HCT116 (cell line): ENCODE measurements at regions not wholly inside any gene's neighbourhood (a gene's known extent, or its start where the extent isn't known, plus 50 kb on each side); places are given as distances from the start of the nearest gene placed in this dataset.

ENCODE experiments used
- ATAC-seq: fragments of 200-7000 bp; cut with Tn5 transposase; 2 replicates; pipeline ENCODE4 v1.9.1; 2020; ENCODE audit warnings: mild to moderate bottlenecking, moderate library complexity
- BruUV-seq: library from RNA; stranded (reverse); fragments of 400-500 nt; replicated peaks from 2 replicates; lab custom pipeline; 2021; lab: Mats Ljungman, UMichigan
- CTCF ChIA-PET: fragments of 300-600 bp; sonication (Branson Sonifier 250); formaldehyde crosslinking; loops from one replicate; lab custom pipeline; 2021; ENCODE audit warnings: antibody characterized with exemption; lab: Charles Lee
- POLR2A ChIA-PET: fragments of 300-600, 350-600 bp; sonication (Branson Sonifier 250); formaldehyde crosslinking; loops from one replicate; lab custom pipeline; 2021; ENCODE audit warnings: antibody characterized with exemption; lab: Charles Lee
- RAD21 ChIA-PET, 2 experiments: fragments of 300-600 bp; sonication (Branson Sonifier 250); formaldehyde crosslinking; loops; one replicate each; lab custom pipeline; 2023; ENCODE audit warnings: low total read pairs in 2 of 2; ENCODE audit not compliant: uncharacterized antibody in 2 of 2, unreplicated experiment in 2 of 2, low non-redundant PET in 1 of 2; lab: Charles Lee
- DNase-seq: peaks from one replicate; pipeline ENCODE4 v3.0.0-alpha.2; 2010; ENCODE audit warnings: low read depth, low spot score
- H2AFZ ChIP-seq: fragments of 200-600 bp; shearing (Covaris generic), sonication (generic); 2 replicates; pipeline ENCODE4 v1.6.1; 2017; ENCODE audit warnings: low read depth, mixed run types, mixed read lengths, antibody characterized with exemption, low read length; ENCODE audit not compliant: poor library complexity, severe bottlenecking
- H3K27ac ChIP-seq: 2 replicates; pipeline ENCODE4 v1.5.1; 2012; ENCODE audit warnings: low read depth, low read length
- H3K27me3 ChIP-seq: fragments of 200-600 bp; sonication (generic); 2 replicates; pipeline ENCODE4 v1.6.1; 2016; ENCODE audit warnings: mixed run types, low read length, mixed read lengths; ENCODE audit not compliant: insufficient read depth
- H3K36me3 ChIP-seq, 2 experiments: fragments of 200-500 bp in 1 of 2; fragments of 200-600 bp in 1 of 2; sonication (Bioruptor generic) in 1 of 2; sonication (generic) in 1 of 2; 2 replicates each; pipeline versions ENCODE4 v1.5.1 to v1.6.1; 2014 to 2016; ENCODE audit warnings: low read length in 2 of 2, inconsistent platforms in 1 of 2, mixed read lengths in 1 of 2, mixed run types in 1 of 2; ENCODE audit not compliant: insufficient read depth in 2 of 2, control insufficient read depth in 1 of 2
- H3K4me1 ChIP-seq, 2 experiments: fragments of 200-600 bp in 1 of 2; sonication (generic) in 1 of 2; 2 replicates each; pipeline versions ENCODE4 v1.5.1 to v1.6.1; 2012 to 2017; ENCODE audit warnings: low read length in 2 of 2, inconsistent platforms in 1 of 2, mild to moderate bottlenecking in 1 of 2, mixed read lengths in 1 of 2, mixed run types in 1 of 2, moderate library complexity in 1 of 2; ENCODE audit not compliant: insufficient read depth in 2 of 2, control insufficient read depth in 1 of 2
- H3K4me2 ChIP-seq: fragments of 200-600 bp; sonication (generic); 2 replicates; pipeline ENCODE4 v1.6.1; 2017; ENCODE audit warnings: mixed run types, low read length, mixed read lengths
- H3K4me3 ChIP-seq, 2 experiments: fragments of 200-600 bp in 1 of 2; sonication (generic) in 1 of 2; replicated peaks in 1 of 2; 2 replicates each; pipeline ENCODE4 v1.5.1; 2011 to 2016; ENCODE audit warnings: low read length in 2 of 2, control low read depth in 1 of 2, low read depth in 1 of 2, mild to moderate bottlenecking in 1 of 2, mixed read lengths in 1 of 2, mixed run types in 1 of 2
- H3K79me2 ChIP-seq: fragments of 200-600 bp; sonication (generic); 2 replicates; pipeline ENCODE4 v1.6.1; 2017; ENCODE audit warnings: mild to moderate bottlenecking, mixed run types, low read length, moderate library complexity, mixed read lengths; ENCODE audit not compliant: insufficient read depth
- H3K9ac ChIP-seq: fragments of 200-600 bp; sonication (generic); 2 replicates; pipeline ENCODE4 v1.6.1; 2016; ENCODE audit warnings: low read length, mixed read lengths
- H3K9me2 ChIP-seq: fragments of 200-600 bp; sonication (generic), shearing (Covaris generic); 2 replicates; pipeline ENCODE4 v1.6.1; 2017; ENCODE audit warnings: mixed run types, mild to moderate bottlenecking, moderate library complexity; ENCODE audit not compliant: insufficient read depth
- H3K9me3 ChIP-seq, 2 experiments: fragments of 200-500 bp in 1 of 2; fragments of 200-600 bp in 1 of 2; sonication (Bioruptor generic) in 1 of 2; sonication (generic) in 1 of 2; 2 replicates each; pipeline ENCODE4 v1.6.1; 2014 to 2017; ENCODE audit warnings: low read length in 2 of 2, mixed read lengths in 2 of 2, inconsistent platforms in 1 of 2, low read depth in 1 of 2, mild to moderate bottlenecking in 1 of 2, mixed run types in 1 of 2, moderate library complexity in 1 of 2; ENCODE audit not compliant: control insufficient read depth in 1 of 2, insufficient read depth in 1 of 2
- H4K20me1 ChIP-seq: fragments of 200-600 bp; sonication (generic), shearing (Covaris generic); 2 replicates; pipeline ENCODE4 v1.6.1; 2017; ENCODE audit warnings: mixed run types, mild to moderate bottlenecking, moderate library complexity; ENCODE audit not compliant: insufficient read depth
- ELF1 ChIP-seq: IDR thresholded peaks from 2 replicates; pipeline ENCODE4 v1.6.1; 2012; ENCODE audit warnings: low read depth, borderline replicate concordance
- EZH2 ChIP-seq: fragments of 200-600 bp; sonication (generic); IDR thresholded peaks from 2 replicates; pipeline ENCODE4 v1.6.1; 2017; ENCODE audit warnings: antibody characterized with exemption, mixed run types
- EZH2phosphoT487 ChIP-seq: fragments of 200-600 bp; IDR thresholded peaks from 2 replicates; pipeline ENCODE4 v1.6.1; 2018; ENCODE audit warnings: antibody characterized with exemption, borderline replicate concordance
- JUND ChIP-seq: IDR thresholded peaks from 2 replicates; pipeline ENCODE4 v1.6.1; 2012
- POLR2A ChIP-seq: IDR thresholded peaks from 2 replicates; pipeline ENCODE4 v1.7.0; 2011; ENCODE audit warnings: borderline replicate concordance; ENCODE audit not compliant: insufficient read depth, insufficient read length; ENCODE audit errors: extremely low read depth
- RAD21 ChIP-seq: IDR thresholded peaks from 2 replicates; pipeline ENCODE4 v1.6.1; 2012; ENCODE audit warnings: low read depth, mild to moderate bottlenecking
- ZNF274 ChIP-seq: fragments of 200-500 bp; sonication (Bioruptor generic); IDR thresholded peaks from 2 replicates; pipeline ENCODE4 v1.6.1; 2014; ENCODE audit warnings: mild to moderate bottlenecking, low read depth, low read length, inconsistent platforms
- intact Hi-C: fragments of 100-400 bp; cut with micrococcal nuclease; formaldehyde crosslinking; loops from 2 replicates; pipeline ENCODE4 v1.10.0; 2022
- TF ChIP-seq, protein P1 (sequence below): IDR thresholded peaks from 2 replicates; pipeline ENCODE4 v1.6.1; 2011; ENCODE audit warnings: mild to moderate bottlenecking, low read length, moderate library complexity; ENCODE audit not compliant: insufficient replicate concordance; ENCODE audit errors: extremely low read depth
- TF ChIP-seq, protein P2 (sequence below), 3 experiments: fragments of 200-600 bp in 1 of 3; sonication (generic) in 1 of 3; IDR thresholded peaks in 2 of 3; conservative IDR thresholded peaks in 1 of 3; 2 replicates each; pipeline ENCODE4 v1.5.1; 2012 to 2017; ENCODE audit warnings: low read depth in 2 of 3, low read length in 2 of 3, antibody characterized with exemption in 1 of 3, borderline replicate concordance in 1 of 3, control low read depth in 1 of 3, mild to moderate bottlenecking in 1 of 3, mixed read lengths in 1 of 3, mixed run types in 1 of 3, moderate library complexity in 1 of 3; ENCODE audit not compliant: insufficient read depth in 1 of 3
- TF ChIP-seq, protein P3 (sequence below): IDR thresholded peaks from 2 replicates; pipeline ENCODE4 v1.6.1; 2012

DNA sequence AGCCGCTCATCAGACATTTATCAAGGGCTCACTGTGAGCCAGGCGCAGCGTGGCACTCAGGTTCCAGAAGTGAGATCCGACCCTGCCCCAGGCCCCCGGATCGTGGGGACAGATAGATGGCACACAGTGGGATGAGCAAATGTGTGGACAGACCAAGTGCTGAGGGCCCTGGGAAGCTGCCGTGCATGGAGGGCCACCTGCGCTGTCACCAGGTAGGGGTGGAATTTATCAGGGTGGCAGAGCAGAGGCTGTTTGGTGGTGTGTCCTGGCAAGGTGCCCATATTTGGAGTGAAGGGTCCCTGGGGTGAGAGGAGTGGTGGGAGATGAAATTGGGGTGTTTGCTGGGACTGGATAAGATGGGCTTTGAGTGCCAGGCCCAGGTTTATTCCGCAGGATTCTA lies 92.8 kb upstream of the HS6ST1 start:
- DNase-seq: no peak
- RAD21 ChIA-PET: no interaction called here
- no peaks in the 10 kb centered on the region for H3K36me3 ChIP-seq
- TF ChIP-seq, protein P1, sequence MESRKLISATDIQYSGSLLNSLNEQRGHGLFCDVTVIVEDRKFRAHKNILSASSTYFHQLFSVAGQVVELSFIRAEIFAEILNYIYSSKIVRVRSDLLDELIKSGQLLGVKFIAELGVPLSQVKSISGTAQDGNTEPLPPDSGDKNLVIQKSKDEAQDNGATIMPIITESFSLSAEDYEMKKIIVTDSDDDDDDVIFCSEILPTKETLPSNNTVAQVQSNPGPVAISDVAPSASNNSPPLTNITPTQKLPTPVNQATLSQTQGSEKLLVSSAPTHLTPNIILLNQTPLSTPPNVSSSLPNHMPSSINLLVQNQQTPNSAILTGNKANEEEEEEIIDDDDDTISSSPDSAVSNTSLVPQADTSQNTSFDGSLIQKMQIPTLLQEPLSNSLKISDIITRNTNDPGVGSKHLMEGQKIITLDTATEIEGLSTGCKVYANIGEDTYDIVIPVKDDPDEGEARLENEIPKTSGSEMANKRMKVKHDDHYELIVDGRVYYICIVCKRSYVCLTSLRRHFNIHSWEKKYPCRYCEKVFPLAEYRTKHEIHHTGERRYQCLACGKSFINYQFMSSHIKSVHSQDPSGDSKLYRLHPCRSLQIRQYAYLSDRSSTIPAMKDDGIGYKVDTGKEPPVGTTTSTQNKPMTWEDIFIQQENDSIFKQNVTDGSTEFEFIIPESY: no peak
- TF ChIP-seq POLR2A (no peak), JUND (no peak)
- TF ChIP-seq, all 23 proteins: peak for 0
- H3K4me1 ChIP-seq: no peaks in the 10 kb centered on the region; a peak in 1 of 4 replicates
- no peak overlapping the region for H3K27ac ChIP-seq
- ChIA-PET POLR2A (no interaction called here), CTCF (no interaction called here)
- no peak overlapping the region for H3K9ac ChIP-seq
- no peaks in the 10 kb centered on the region for H3K9me2 ChIP-seq
- ATAC-seq: no peak
- H3K4me2 ChIP-seq: no peak overlapping the region
- intact Hi-C loops: no loop called here
- H3K79me2 ChIP-seq: no peaks in the 10 kb centered on the region
- H3K4me3 ChIP-seq: no peak overlapping the region
- no peak overlapping the region for H2AFZ ChIP-seq
- no peaks in the 10 kb centered on the region for H3K9me3 ChIP-seq
- no TSS peak for BruUV-seq
- H3K27me3 ChIP-seq: no peaks in the 10 kb centered on the region
- no peaks in the 10 kb centered on the region for H4K20me1 ChIP-seq

DNA sequence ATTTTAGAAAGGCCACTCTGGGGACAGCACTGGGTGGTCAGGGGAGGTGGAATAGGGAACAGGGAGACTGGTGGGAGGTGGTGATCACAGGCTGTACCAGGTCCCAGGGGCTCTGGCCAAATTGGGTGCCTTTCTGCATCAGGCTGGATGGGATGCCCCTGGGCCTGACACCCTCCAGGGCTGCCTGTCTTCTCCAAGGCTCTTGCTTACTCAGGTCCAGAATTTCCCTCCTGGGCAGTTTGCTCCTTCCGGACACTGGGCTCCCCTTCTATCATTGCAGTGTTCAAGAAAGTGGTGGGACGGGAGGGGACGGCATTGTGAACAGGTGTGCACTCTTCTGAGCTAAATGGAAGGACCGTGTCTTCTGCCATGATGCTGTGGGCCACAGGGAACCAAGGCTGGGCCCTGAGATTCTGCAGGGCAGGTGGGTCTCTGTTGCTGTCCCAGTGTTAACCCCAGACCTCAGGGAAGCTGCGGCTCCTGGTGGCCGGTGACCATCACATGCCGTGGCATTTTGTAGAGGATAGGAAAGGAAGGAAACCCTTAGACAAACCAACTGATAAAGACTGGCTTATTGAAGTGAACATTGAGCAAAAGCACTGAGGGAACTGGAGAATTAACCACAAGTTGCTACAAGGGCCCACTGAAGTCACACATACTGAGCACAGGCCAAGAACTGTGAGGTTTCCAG lies 93.7 kb upstream of the HS6ST1 start:
- DNase-seq (no peak), ATAC-seq (no peak)
- H2AFZ ChIP-seq: no peak overlapping the region
- no peaks in the 10 kb centered on the region for H3K36me3 ChIP-seq
- no peaks in the 10 kb centered on the region; a peak in 1 of 4 replicates for H3K4me1 ChIP-seq
- ChIA-PET POLR2A (no interaction called here), CTCF (no interaction called here), RAD21 (no interaction called here)
- H3K27me3 ChIP-seq: no peaks in the 10 kb centered on the region
- H4K20me1 ChIP-seq: no peaks in the 10 kb centered on the region
- intact Hi-C loops: no loop called here
- TF ChIP-seq, protein P2, sequence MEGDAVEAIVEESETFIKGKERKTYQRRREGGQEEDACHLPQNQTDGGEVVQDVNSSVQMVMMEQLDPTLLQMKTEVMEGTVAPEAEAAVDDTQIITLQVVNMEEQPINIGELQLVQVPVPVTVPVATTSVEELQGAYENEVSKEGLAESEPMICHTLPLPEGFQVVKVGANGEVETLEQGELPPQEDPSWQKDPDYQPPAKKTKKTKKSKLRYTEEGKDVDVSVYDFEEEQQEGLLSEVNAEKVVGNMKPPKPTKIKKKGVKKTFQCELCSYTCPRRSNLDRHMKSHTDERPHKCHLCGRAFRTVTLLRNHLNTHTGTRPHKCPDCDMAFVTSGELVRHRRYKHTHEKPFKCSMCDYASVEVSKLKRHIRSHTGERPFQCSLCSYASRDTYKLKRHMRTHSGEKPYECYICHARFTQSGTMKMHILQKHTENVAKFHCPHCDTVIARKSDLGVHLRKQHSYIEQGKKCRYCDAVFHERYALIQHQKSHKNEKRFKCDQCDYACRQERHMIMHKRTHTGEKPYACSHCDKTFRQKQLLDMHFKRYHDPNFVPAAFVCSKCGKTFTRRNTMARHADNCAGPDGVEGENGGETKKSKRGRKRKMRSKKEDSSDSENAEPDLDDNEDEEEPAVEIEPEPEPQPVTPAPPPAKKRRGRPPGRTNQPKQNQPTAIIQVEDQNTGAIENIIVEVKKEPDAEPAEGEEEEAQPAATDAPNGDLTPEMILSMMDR (IDR thresholded peaks at IDR 0.05 in 2 of 3, conservative IDR thresholded peaks at IDR 0.05 in 1 of 3; ENCODE audit: borderline replicate concordance in 1 of 3, insufficient read depth in 1 of 3, low read depth in 2 of 3, low read length in 2 of 3): no peak
- TF ChIP-seq RAD21 (no peak), ZNF274 (no peak), EZH2 (no peak), EZH2phosphoT487 (no peak), ELF1 (no peak)
- TF ChIP-seq, protein P3, sequence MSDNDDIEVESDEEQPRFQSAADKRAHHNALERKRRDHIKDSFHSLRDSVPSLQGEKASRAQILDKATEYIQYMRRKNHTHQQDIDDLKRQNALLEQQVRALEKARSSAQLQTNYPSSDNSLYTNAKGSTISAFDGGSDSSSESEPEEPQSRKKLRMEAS: no peak
- no peak overlapping the region for H3K9ac ChIP-seq
- H3K9me2 ChIP-seq: no peaks in the 10 kb centered on the region
- no peak overlapping the region for H3K4me3 ChIP-seq
- no peaks in the 10 kb centered on the region for H3K9me3 ChIP-seq
- H3K79me2 ChIP-seq: no peaks in the 10 kb centered on the region
- BruUV-seq: no TSS peak
- H3K4me2 ChIP-seq: no peak overlapping the region
- H3K27ac ChIP-seq: no peak overlapping the region
